ENCODE measurements at regions not wholly inside any gene's neighbourhood (a gene's known extent, or its start where the extent isn't known, plus 50 kb on each side); places are given as distances from the start of the nearest gene placed in this dataset.

GRCh38 chr4:100789991-100790390 lies 272.2 kb upstream of the EMCN start:
- TF ChIP-seq POLR2A (IDR thresholded peaks at IDR 0.05): no peak
- no peak for TF ChIP-seq CTCF (IDR thresholded peaks at IDR 0.05)
